ENCODE measurements at regions not wholly inside any gene's neighbourhood (a gene's known extent, or its start where the extent isn't known, plus 50 kb on each side); places are given as distances from the start of the nearest gene placed in this dataset.

DNA sequence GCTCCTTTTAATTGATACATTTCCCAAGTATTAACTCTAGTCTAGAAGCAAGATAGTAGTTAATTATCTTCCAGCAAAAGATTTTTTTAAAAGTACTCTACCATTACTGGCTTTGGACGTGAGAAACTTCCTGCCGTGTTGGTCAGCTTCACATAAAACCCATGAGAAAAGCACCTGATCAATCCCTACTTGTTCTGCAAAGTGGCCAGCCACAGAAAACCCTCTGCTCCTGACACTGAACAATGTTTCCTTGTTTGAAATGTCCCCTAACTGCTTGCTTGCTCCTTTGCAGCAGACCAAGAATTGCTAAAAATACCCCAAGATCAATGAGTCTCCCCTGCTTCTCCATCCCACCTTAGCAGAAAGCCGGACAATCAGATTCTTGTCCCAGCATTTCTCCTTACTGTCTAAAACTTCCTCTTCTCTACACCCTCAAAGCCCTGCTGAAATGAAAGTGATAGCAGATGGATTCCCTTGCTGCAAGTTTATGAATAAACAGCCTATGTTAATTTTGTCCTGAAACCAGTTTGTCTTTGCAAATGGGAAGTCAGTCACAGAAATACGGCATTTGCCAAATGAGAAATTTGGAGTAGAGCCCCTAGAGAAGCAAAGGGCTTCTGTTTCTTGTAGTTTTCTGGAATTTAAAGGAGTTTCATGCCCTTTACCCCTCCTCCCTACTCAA lies 207.1 kb upstream of the ARHGAP20 start:
- no peak for TF ChIP-seq CTCF (IDR thresholded peaks at IDR 0.05)
- no peak for TF ChIP-seq POLR2A (IDR thresholded peaks at IDR 0.05)

Data from thyroid gland (tissue), 4 donors.